Common myeloid progenitor, CD34-positive (primary cell): ENCODE measurements at regions not wholly inside any gene's neighbourhood (a gene's known extent, or its start where the extent isn't known, plus 50 kb on each side); places are given as distances from the start of the nearest gene placed in this dataset.
"Not testable (repeated sequence)": the region's sequence is repeated elsewhere in the genome, so short reads cannot be mapped to it uniquely, and the experiment has no call there.

ENCODE experiments used
- CTCF ChIA-PET: fragments of 350-600 bp; sonication (Branson Sonifier 250); formaldehyde crosslinking; loops from one replicate; lab custom pipeline; 2021; ENCODE audit warnings: antibody characterized with exemption; lab: Charles Lee
- POLR2A ChIA-PET: fragments of 350-600 bp; sonication (Branson Sonifier 250); formaldehyde crosslinking; loops from one replicate; lab custom pipeline; 2021; ENCODE audit warnings: antibody characterized with exemption; lab: Charles Lee
- DNase-seq, 3 donors: peaks; one replicate each; pipeline versions ENCODE4 v3.0.0 to v3.0.0-alpha.2; 2013
- H3K27ac ChIP-seq, 2 experiments: 1 replicate in 1 of 2; 2 replicates in 1 of 2; pipeline ENCODE4 v1.7.0; 2013; ENCODE audit warnings: inconsistent platforms in 2 of 2, low read length in 2 of 2, mild to moderate bottlenecking in 2 of 2, low read depth in 1 of 2, moderate library complexity in 1 of 2; ENCODE audit not compliant: severe bottlenecking in 2 of 2, insufficient read depth in 1 of 2, poor library complexity in 1 of 2
- H3K27me3 ChIP-seq, 5 experiments: replicated peaks in 2 of 5; 1 replicate in 3 of 5; 2 replicates in 2 of 5; pipeline versions ENCODE4 v1.6.1 to v1.7.0; 2013; ENCODE audit warnings: low read length in 4 of 5, mild to moderate bottlenecking in 2 of 5, moderate library complexity in 2 of 5, inconsistent platforms in 1 of 5; ENCODE audit not compliant: insufficient read depth in 5 of 5, control insufficient read depth in 4 of 5
- H3K36me3 ChIP-seq, 4 experiments: 1 replicate in 2 of 4; 2 replicates in 2 of 4; pipeline versions ENCODE4 v1.6.1 to v1.7.0; 2013; ENCODE audit warnings: low read length in 3 of 4, control low read depth in 1 of 4, mild to moderate bottlenecking in 1 of 4; ENCODE audit not compliant: control insufficient read depth in 4 of 4, insufficient read depth in 4 of 4
- H3K4me1 ChIP-seq, 4 experiments: 1 replicate in 3 of 4; 2 replicates in 1 of 4; pipeline versions ENCODE4 v1.6.1 to v1.7.1; 2013; ENCODE audit warnings: low read length in 3 of 4, mild to moderate bottlenecking in 3 of 4, control low read depth in 1 of 4, inconsistent platforms in 1 of 4, moderate library complexity in 1 of 4; ENCODE audit not compliant: control insufficient read depth in 4 of 4, insufficient read depth in 4 of 4; ENCODE audit errors: control extremely low read depth in 1 of 4
- H3K4me3 ChIP-seq, 7 experiments: 1 replicate in 4 of 7; 2 replicates in 3 of 7; pipeline versions ENCODE4 v1.5.1 to v1.7.0; 2013; ENCODE audit warnings: mild to moderate bottlenecking in 7 of 7, low read length in 6 of 7, moderate library complexity in 6 of 7, inconsistent platforms in 2 of 7, low read depth in 2 of 7, control low read depth in 1 of 7; ENCODE audit not compliant: insufficient read depth in 4 of 7, control insufficient read depth in 1 of 7; ENCODE audit errors: extremely low read depth in 1 of 7
- H3K9me3 ChIP-seq, 5 experiments: 1 replicate in 4 of 5; 2 replicates in 1 of 5; pipeline versions ENCODE4 v1.6.1 to v1.7.1; 2013; ENCODE audit warnings: low read length in 4 of 5, mild to moderate bottlenecking in 2 of 5, inconsistent platforms in 1 of 5, low read depth in 1 of 5, moderate library complexity in 1 of 5; ENCODE audit not compliant: control insufficient read depth in 4 of 5, insufficient read depth in 2 of 5; ENCODE audit errors: control extremely low read depth in 1 of 5
- WGBS: methylation state at CpG from one replicate; pipeline ENCODE4 v1.1.5; 2013; ENCODE audit not compliant: insufficient coverage; 5-methylcytosine and 5-hydroxymethylcytosine counted together

DNA sequence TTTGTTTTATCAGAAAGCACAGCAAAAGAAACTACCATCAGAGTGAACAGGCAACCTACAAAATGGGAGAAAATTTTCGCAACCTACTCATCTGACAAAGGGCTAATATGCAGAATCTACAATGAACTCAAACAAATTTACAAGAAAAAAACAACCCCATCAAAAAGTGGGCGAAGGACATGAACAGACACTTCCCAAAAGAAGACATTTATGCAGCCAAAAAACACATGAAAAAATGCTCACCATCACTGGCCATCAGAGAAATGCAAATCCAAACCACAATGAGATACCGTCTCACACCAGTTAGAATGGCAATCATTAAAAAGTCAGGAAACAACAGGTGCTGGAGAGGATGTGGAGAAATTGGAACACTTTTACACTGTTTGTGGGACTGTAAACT lies 460.4 kb upstream of the MKI67 start:
- POLR2A ChIA-PET, H3K4me3 ChIP-seq, H3K27ac ChIP-seq, CTCF ChIA-PET, H3K4me1 ChIP-seq, H3K9me3 ChIP-seq, H3K36me3 ChIP-seq, H3K27me3 ChIP-seq, DNase-seq: not testable (repeated sequence)
- WGBS, result no CpG with 5 or more reads among the region's 3 CpGs

DNA sequence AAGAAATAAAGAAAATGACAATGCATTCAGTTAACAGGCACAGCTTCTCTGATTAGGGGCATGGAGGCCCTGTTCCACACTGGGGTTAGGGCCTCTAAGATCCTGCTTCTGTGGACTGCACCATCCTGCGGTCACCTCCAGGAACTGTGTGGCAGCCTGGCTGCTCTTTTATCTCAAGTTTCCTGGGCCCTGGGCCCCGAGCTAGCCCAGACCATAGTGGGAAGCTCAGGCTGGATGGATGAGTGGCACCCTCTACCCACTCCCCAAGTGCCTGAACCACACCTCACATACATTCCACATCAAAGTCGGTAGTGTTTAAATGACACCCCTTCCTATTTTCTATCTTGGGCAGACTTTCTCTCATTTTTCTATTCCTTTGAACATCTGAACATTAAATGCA lies 461.5 kb upstream of the MKI67 start:
- Histone ChIP-seq H3K9me3 (peaks cover 0 to 6% (median 3%) of the 10 kb centered on the region in 5 experiments), H3K36me3 (no peaks in the 10 kb centered on the region), H3K27me3 (peaks cover 0 to 5% (median 0%) of the 10 kb centered on the region in 5 experiments), H3K27ac (no peak overlapping the region), H3K4me1 (no peaks in the 10 kb centered on the region), H3K4me3 (no peak overlapping the region)
- CTCF ChIA-PET, result no interaction called here
- DNase-seq, result no peak
- 100% methylated on average over 1 of the region's 3 CpGs for WGBS
- POLR2A ChIA-PET, result no interaction called here

DNA sequence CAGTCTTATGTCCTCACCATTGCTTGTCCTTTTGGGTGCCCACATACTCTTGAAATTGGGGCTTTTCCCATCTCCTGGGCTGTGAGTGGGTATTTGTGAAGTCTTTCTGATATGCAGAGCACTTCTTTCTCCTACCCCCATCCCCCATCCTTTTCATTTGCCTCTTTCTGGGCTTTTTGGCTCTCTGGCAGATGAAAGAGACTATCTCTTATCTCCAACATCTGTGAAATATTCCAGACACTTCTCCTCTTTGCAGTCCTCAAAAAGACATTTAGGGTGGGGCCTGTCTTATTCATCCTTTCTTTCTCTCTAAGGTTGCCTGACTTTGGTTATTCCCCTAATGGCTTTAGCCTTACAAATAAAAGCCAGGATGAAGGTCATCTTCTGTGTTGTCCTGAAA lies 462.2 kb upstream of the MKI67 start:
- no peaks in the 10 kb centered on the region for H3K4me1 ChIP-seq
- H3K4me3 ChIP-seq, result no peak overlapping the region
- H3K9me3 ChIP-seq, result peaks cover 0 to 6% (median 3%) of the 10 kb centered on the region in 5 experiments
- no peaks in the 10 kb centered on the region for H3K36me3 ChIP-seq
- no peak for DNase-seq
- CTCF ChIA-PET, result no interaction called here
- H3K27me3 ChIP-seq, result peaks cover 0 to 5% (median 0%) of the 10 kb centered on the region in 5 experiments
- POLR2A ChIA-PET, result no interaction called here
- no peak overlapping the region for H3K27ac ChIP-seq

DNA sequence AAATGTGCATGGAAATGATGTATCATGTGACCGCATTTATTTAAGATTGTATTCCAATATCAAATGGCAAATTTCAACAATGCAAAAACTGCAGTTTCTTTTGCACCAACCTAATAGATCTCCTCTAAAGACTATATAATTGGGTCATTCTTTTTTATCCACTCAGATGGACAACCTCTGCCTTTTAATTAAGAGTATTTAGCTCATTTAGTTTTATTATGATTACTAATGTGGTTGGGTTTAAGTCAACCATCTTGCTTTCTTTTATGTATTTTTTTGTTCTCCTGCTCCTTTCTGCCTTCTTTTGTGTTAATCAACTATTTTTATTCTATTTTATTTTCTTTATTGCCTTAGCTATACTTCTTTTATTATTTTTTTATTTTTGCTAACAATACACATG lies 468.5 kb upstream of the MKI67 start:
- ChIA-PET POLR2A (no interaction called here), CTCF (no interaction called here)
- Histone ChIP-seq H3K27me3 (peaks cover 0 to 9% (median 4%) of the 10 kb centered on the region in 5 experiments), H3K9me3 (peaks cover 0 to 4% (median 0%) of the 10 kb centered on the region in 5 experiments), H3K4me3 (no peak overlapping the region), H3K36me3 (no peaks in the 10 kb centered on the region), H3K4me1 (no peaks in the 10 kb centered on the region), H3K27ac (no peak overlapping the region)
- WGBS, result no CpG with 5 or more reads among the region's 1 CpG
- no peak for DNase-seq

DNA sequence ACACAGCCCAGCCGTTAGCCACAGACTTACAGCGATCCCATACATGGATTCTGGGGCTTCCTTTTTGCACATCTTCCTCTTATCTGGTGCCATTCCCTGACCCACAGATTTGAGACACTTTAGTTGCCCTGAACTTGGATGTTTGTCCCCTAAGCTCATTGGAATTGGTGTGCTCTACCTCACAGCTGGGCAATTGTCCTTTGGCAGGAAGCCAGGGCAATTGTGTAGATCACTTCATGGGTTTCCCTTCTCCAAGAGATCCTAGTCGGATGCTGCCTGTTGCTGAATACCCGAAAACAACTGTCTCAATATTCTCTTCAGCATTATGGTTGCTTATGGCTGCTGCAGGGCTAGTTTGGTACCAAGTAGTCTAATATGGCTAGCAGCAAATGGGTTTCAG lies 470.7 kb upstream of the MKI67 start:
- DNase-seq, result no peak
- Histone ChIP-seq H3K27me3 (peaks cover 0 to 7% (median 2%) of the 10 kb centered on the region in 5 experiments), H3K4me3 (no peak overlapping the region), H3K9me3 (peaks cover 0 to 4% (median 0%) of the 10 kb centered on the region in 5 experiments), H3K36me3 (no peaks in the 10 kb centered on the region), H3K27ac (no peak overlapping the region), H3K4me1 (no peaks in the 10 kb centered on the region)
- ChIA-PET CTCF (no interaction called here), POLR2A (no interaction called here)
- 95% methylated on average over 3 of the region's 4 CpGs for WGBS

DNA sequence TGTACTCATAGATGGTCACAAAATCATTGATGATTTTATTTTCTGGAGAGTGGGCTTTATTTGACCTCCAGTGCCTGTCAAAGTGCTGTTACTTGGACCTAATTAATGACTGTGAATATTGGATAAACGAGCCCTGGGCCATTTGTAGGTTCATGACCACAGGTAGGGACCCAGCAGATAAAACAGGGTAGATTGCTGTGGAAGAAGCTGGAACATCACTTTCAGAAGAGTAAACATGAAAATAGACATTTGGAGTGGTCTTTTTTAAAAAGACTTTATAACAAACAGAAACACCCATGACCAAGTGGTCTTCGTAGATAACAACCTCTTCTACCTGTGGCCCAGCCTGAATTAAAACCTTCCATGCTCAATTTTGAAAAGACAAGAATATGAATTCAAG lies 472.8 kb upstream of the MKI67 start:
- H3K27me3 ChIP-seq, result peaks cover 0 to 6% (median 2%) of the 10 kb centered on the region in 5 experiments
- no peak overlapping the region for H3K4me3 ChIP-seq
- WGBS, result 100% methylated on average over 1 of the region's 2 CpGs
- CTCF ChIA-PET, result no interaction called here
- H3K27ac ChIP-seq, result no peak overlapping the region
- H3K9me3 ChIP-seq, result peaks cover 0 to 9% (median 0%) of the 10 kb centered on the region in 5 experiments
- POLR2A ChIA-PET, result no interaction called here
- no peaks in the 10 kb centered on the region for H3K36me3 ChIP-seq
- H3K4me1 ChIP-seq, result no peaks in the 10 kb centered on the region
- DNase-seq, result no peak

DNA sequence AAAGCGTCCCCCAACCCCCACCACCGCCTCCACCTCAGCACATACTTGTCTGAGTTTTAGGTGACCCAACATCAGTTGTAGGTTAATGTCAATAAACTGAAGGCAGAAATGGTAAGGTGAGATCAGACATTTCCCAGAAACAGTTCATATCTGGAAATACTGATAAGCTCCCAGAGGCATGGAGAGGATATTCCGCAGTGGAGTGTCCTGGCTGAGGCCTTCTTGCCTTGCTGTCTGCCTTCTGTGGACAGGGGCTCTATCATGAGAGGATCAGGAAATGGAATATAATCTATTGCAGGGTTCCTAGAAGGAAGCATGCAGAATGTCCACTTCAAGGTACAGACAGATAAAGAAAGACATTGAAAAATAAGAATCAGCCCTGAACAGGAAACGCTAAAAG lies 473.3 kb upstream of the MKI67 start:
- Histone ChIP-seq H3K4me1 (no peaks in the 10 kb centered on the region), H3K36me3 (no peaks in the 10 kb centered on the region), H3K27me3 (peaks cover 0 to 6% (median under 1%) of the 10 kb centered on the region in 5 experiments), H3K9me3 (peaks cover 0 to 9% (median 0%) of the 10 kb centered on the region in 5 experiments), H3K4me3 (no peak overlapping the region), H3K27ac (peak overlapping the region in 1 of 2 experiments; percentile 7)
- ChIA-PET POLR2A (no interaction called here), CTCF (no interaction called here)
- no CpG with 5 or more reads among the region's 4 CpGs for WGBS
- no peak for DNase-seq
